ENCODE measurements at regions not wholly inside any gene's neighbourhood (a gene's known extent, or its start where the extent isn't known, plus 50 kb on each side); places are given as distances from the start of the nearest gene placed in this dataset.

DNA sequence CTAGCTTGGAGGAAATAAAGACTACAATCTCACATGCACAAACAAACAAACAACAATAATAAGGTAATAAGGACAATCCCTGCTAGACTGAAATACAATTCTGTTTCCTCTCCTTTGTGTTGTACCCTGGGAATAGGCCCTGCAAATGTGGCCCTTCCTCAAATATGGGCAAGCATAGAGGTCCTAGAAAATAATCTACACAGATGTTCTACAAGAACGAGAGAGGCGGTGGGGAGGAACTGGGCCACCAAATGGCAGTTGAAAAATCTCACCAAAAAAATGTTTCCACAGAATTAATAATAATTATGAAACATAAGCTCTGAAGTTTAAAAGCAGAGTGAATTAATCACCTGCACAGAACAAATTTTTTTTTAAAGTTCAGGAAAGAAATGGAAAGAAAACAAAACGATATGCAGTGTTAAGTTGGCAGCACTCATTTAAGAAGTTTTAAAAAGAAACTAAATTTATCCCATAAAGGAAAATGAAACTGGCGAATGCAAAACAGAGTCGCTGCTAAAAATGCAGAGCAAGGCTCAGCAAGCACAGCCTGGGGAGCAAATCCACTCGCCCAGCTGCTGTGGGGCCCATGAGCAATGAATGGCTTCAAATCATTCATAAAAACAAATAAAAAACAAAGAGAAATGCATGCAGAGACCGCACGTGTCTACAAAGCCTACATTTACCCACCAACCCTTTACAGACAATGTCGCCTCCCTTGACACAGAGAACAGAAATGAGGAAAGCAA is 475.4 kb downstream of the OCA2 start:
- TF ChIP-seq ATF1 (CRISPR knock-in tag; IDR thresholded peaks at IDR 0.05) = no peak
- no peak for TF ChIP-seq ATF1 (tag; IDR thresholded peaks at IDR 0.05)
- no peak for TF ChIP-seq POLR2A (conservative IDR thresholded peaks at IDR 0.05)
- no peak for TF ChIP-seq RCOR1 (IDR thresholded peaks at IDR 0.05; ENCODE audit: borderline replicate concordance in 1 of 2, low read depth in 2 of 2, low read length in 2 of 2)
- TF ChIP-seq TSC22D4 (tag; IDR thresholded peaks at IDR 0.05) = no peak
- no peak for TF ChIP-seq HDAC2 (IDR thresholded peaks at IDR 0.05)
- no peak for TF ChIP-seq NFIC (IDR thresholded peaks at IDR 0.05)
- no peak for TF ChIP-seq CTCF (IDR thresholded peaks at IDR 0.05 in 2 of 3, conservative IDR thresholded peaks at IDR 0.05 in 1 of 3; ENCODE audit: insufficient read depth in 2 of 3, low read depth in 1 of 3, low read length in 3 of 3)
